Keratinocyte (primary cell): ENCODE measurements at regions not wholly inside any gene's neighbourhood (a gene's known extent, or its start where the extent isn't known, plus 50 kb on each side); places are given as distances from the start of the nearest gene placed in this dataset.

ENCODE experiments used
- DNase-seq: peaks from one replicate; pipeline ENCODE4 v3.0.0-alpha.2; 2011; ENCODE audit warnings: low read depth, missing footprints, low spot score
- FAIRE-seq: peaks from 2 replicates; lab custom pipeline; 2011; peaks lifted over from hg19 to GRCh38; lab: Jason Lieb, UNC
- H2AFZ ChIP-seq: 2 replicates; pipeline ENCODE4 v1.6.0; 2012; ENCODE audit warnings: low read length, control low read depth, inconsistent platforms; ENCODE audit not compliant: control insufficient read depth
- H3K27ac ChIP-seq: 2 replicates; pipeline ENCODE4 v1.5.1; 2011; ENCODE audit warnings: low read length; ENCODE audit not compliant: control insufficient read depth, insufficient read depth
- H3K27me3 ChIP-seq: 3 replicates; pipeline ENCODE4 v1.6.0; 2011; ENCODE audit warnings: low read length; ENCODE audit not compliant: control insufficient read depth, insufficient read depth; ENCODE audit errors: extremely low read depth
- H3K36me3 ChIP-seq, 2 experiments: 2 replicates in 1 of 2; 3 replicates in 1 of 2; pipeline ENCODE4 v1.5.1; 2011; ENCODE audit warnings: low read length in 2 of 2, mild to moderate bottlenecking in 1 of 2; ENCODE audit not compliant: control insufficient read depth in 2 of 2, insufficient read depth in 2 of 2; ENCODE audit errors: extremely low read depth in 1 of 2
- H3K4me1 ChIP-seq: 3 replicates; pipeline ENCODE4 v1.5.1; 2011; ENCODE audit warnings: low read length; ENCODE audit not compliant: control insufficient read depth, insufficient read depth; ENCODE audit errors: extremely low read depth
- H3K4me2 ChIP-seq: 3 replicates; pipeline ENCODE4 v1.6.0; 2011; ENCODE audit warnings: low read depth, low read length; ENCODE audit not compliant: control insufficient read depth, insufficient read depth; ENCODE audit errors: extremely low read depth
- H3K4me3 ChIP-seq, 3 experiments: fragments of 200-600 bp in 1 of 3; sonication (generic) in 1 of 3; 2 replicates in 2 of 3; 3 replicates in 1 of 3; pipeline ENCODE4 v1.5.1; 2011 to 2016; ENCODE audit warnings: low read length in 3 of 3, mild to moderate bottlenecking in 3 of 3, control low read depth in 2 of 3, inconsistent platforms in 1 of 3, low read depth in 1 of 3, mixed read lengths in 1 of 3, mixed run types in 1 of 3, moderate library complexity in 1 of 3; ENCODE audit not compliant: control insufficient read depth in 2 of 3, insufficient read depth in 2 of 3; ENCODE audit errors: extremely low read depth in 1 of 3
- H3K79me2 ChIP-seq: 2 replicates; pipeline ENCODE4 v1.6.0; 2012; ENCODE audit warnings: low read length; ENCODE audit not compliant: control insufficient read depth, insufficient read depth
- H3K9ac ChIP-seq: 3 replicates; pipeline ENCODE4 v1.6.0; 2011; ENCODE audit warnings: low read length; ENCODE audit not compliant: control insufficient read depth, insufficient read depth; ENCODE audit errors: extremely low read depth
- H3K9me1 ChIP-seq: 3 replicates; pipeline ENCODE4 v1.6.0; 2011; ENCODE audit warnings: low read length; ENCODE audit not compliant: control insufficient read depth, insufficient read depth; ENCODE audit errors: extremely low read depth
- H3K9me3 ChIP-seq: 2 replicates; pipeline ENCODE4 v1.5.1; 2012; ENCODE audit warnings: low read depth, low read length; ENCODE audit not compliant: control insufficient read depth
- H4K20me1 ChIP-seq: 3 replicates; pipeline ENCODE4 v1.6.0; 2011; ENCODE audit warnings: low read length; ENCODE audit not compliant: control insufficient read depth, insufficient read depth; ENCODE audit errors: extremely low read depth
- EZH2 ChIP-seq: IDR thresholded peaks from one replicate; pipeline ENCODE4 v1.6.1; 2012; ENCODE audit warnings: inconsistent platforms, mild to moderate bottlenecking, low read length, moderate library complexity
- dilution Hi-C: fragments of 300-500 bp; cut with MboI; formaldehyde crosslinking; loops from one replicate; pipeline ENCODE4 v1.7.0; 2020; ENCODE audit warnings: low sequenced_read_pairs; ENCODE audit not compliant: extremely low pct_ligation_motif_present
- TF ChIP-seq, protein P1 (sequence below), 3 experiments: IDR thresholded peaks in 1 of 3; conservative IDR thresholded peaks in 1 of 3; optimal IDR thresholded peaks in 1 of 3; 2 replicates in 2 of 3; 3 replicates in 1 of 3; pipeline versions ENCODE3 to v1.5.1; 2011; ENCODE audit warnings: low read length in 3 of 3, mild to moderate bottlenecking in 3 of 3, moderate library complexity in 2 of 3, control low read depth in 1 of 3, inconsistent platforms in 1 of 3; ENCODE audit not compliant: insufficient read depth in 2 of 3; ENCODE audit errors: extremely low read depth in 1 of 3

- Histone ChIP-seq H4K20me1 (no peaks in the 10 kb centered on the region), H3K9me1 (no peaks in the 10 kb centered on the region), H3K36me3 (no peaks in the 10 kb centered on the region), H2AFZ (no peak overlapping the region), H3K4me1 (peaks cover 28% of the 10 kb centered on the region), H3K4me3 (no peak overlapping the region), H3K27ac (no peak overlapping the region), H3K9ac (no peak overlapping the region), H3K9me3 (no peaks in the 10 kb centered on the region), H3K4me2 (no peak overlapping the region), H3K79me2 (no peaks in the 10 kb centered on the region), H3K27me3 (peaks cover 71% of the 10 kb centered on the region)
- TF ChIP-seq EZH2, result no peak
- TF ChIP-seq, protein P1, sequence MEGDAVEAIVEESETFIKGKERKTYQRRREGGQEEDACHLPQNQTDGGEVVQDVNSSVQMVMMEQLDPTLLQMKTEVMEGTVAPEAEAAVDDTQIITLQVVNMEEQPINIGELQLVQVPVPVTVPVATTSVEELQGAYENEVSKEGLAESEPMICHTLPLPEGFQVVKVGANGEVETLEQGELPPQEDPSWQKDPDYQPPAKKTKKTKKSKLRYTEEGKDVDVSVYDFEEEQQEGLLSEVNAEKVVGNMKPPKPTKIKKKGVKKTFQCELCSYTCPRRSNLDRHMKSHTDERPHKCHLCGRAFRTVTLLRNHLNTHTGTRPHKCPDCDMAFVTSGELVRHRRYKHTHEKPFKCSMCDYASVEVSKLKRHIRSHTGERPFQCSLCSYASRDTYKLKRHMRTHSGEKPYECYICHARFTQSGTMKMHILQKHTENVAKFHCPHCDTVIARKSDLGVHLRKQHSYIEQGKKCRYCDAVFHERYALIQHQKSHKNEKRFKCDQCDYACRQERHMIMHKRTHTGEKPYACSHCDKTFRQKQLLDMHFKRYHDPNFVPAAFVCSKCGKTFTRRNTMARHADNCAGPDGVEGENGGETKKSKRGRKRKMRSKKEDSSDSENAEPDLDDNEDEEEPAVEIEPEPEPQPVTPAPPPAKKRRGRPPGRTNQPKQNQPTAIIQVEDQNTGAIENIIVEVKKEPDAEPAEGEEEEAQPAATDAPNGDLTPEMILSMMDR (optimal IDR thresholded peaks at IDR 0.05 in 1 of 3, IDR thresholded peaks at IDR 0.05 in 1 of 3, conservative IDR thresholded peaks at IDR 0.05 in 1 of 3; ENCODE audit: extremely low read depth in 1 of 3, insufficient read depth in 2 of 3, low read length in 3 of 3), result no peak
- FAIRE-seq, result no peak
- dilution Hi-C loops, result no loop called here
- DNase-seq, result no peak
These were observed 79.9 kb upstream of the POLG start for GRCh38 chr15:89414571-89414970.

DNA sequence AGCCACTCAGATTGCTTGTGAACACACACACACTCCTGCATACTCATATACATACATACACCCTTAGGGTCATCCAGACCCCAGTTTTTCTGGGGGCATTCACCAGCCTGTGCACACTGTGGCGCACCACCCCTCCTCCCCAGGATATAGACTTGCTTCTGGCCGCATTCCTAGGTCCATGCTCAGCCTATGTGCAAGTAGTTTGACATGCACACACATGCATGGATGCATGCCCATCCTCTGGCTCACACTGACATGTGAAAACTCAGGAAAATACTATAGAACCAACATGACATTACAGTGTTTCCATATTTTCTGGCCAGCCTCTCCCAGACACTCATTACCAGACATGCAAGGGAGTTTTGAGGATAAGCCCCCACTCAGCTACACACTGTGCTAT lies 79.3 kb upstream of the POLG start:
- TF ChIP-seq, protein P1 (optimal IDR thresholded peaks at IDR 0.05 in 1 of 3, IDR thresholded peaks at IDR 0.05 in 1 of 3, conservative IDR thresholded peaks at IDR 0.05 in 1 of 3; ENCODE audit: extremely low read depth in 1 of 3, insufficient read depth in 2 of 3, low read length in 3 of 3), result no peak
- no peak for TF ChIP-seq EZH2
- dilution Hi-C loops, result no loop called here
- Histone ChIP-seq H3K27me3 (peaks cover 74% of the 10 kb centered on the region), H3K9me3 (no peaks in the 10 kb centered on the region), H3K4me1 (peaks cover 28% of the 10 kb centered on the region), H3K79me2 (no peaks in the 10 kb centered on the region), H4K20me1 (peaks cover under 1% of the 10 kb centered on the region), H3K36me3 (no peaks in the 10 kb centered on the region), H3K27ac (no peak overlapping the region), H3K9me1 (no peaks in the 10 kb centered on the region), H3K4me2 (peak overlapping the region; percentile 23), H3K4me3 (no peak overlapping the region), H2AFZ (no peak overlapping the region), H3K9ac (no peak overlapping the region)
- FAIRE-seq (peak; percentile 83), DNase-seq (peak; percentile 71)
